Mucosa of rectum (tissue), 2 donors: ENCODE measurements at regions not wholly inside any gene's neighbourhood (a gene's known extent, or its start where the extent isn't known, plus 50 kb on each side); places are given as distances from the start of the nearest gene placed in this dataset.

Experiments used
- H3K27ac ChIP-seq, 2 donors: one replicate each; pipeline ENCODE4 v1.7.0; 2013; ENCODE audit warnings: inconsistent platforms in 2 of 2, low read depth in 2 of 2, low read length in 2 of 2
- H3K27me3 ChIP-seq, 2 donors: one replicate each; pipeline ENCODE4 v1.7.0; 2013; ENCODE audit warnings: low read length in 2 of 2; ENCODE audit not compliant: control insufficient read depth in 2 of 2, insufficient read depth in 2 of 2
- H3K36me3 ChIP-seq, 2 donors: one replicate each; pipeline ENCODE4 v1.7.0; 2013; ENCODE audit warnings: low read length in 2 of 2; ENCODE audit not compliant: control insufficient read depth in 2 of 2, insufficient read depth in 2 of 2
- H3K4me1 ChIP-seq, 2 donors: one replicate each; pipeline ENCODE4 v1.7.0; 2013; ENCODE audit warnings: low read length in 2 of 2, mild to moderate bottlenecking in 1 of 2; ENCODE audit not compliant: control insufficient read depth in 2 of 2, insufficient read depth in 2 of 2
- H3K4me3 ChIP-seq, 2 donors: one replicate each; pipeline ENCODE4 v1.7.0; 2013; ENCODE audit warnings: low read length in 2 of 2
- H3K9ac ChIP-seq, 2 donors: one replicate each; pipeline ENCODE4 v1.7.0; 2013; ENCODE audit warnings: low read length in 2 of 2, low read depth in 1 of 2, mild to moderate bottlenecking in 1 of 2
- H3K9me3 ChIP-seq, 2 donors: one replicate each; pipeline ENCODE4 v1.7.0; 2013; ENCODE audit warnings: low read length in 2 of 2; ENCODE audit not compliant: control insufficient read depth in 2 of 2
- donor health status: healthy.
- donor health status: Normal muscosa, but diverticular disease.

- Histone ChIP-seq H3K9me3 (no peaks in the 10 kb centered on the region), H3K36me3 (no peaks in the 10 kb centered on the region), H3K4me1 (no peaks in the 10 kb centered on the region), H3K9ac (no peak overlapping the region), H3K4me3 (no peak overlapping the region), H3K27me3 (no peaks in the 10 kb centered on the region), H3K27ac (no peak overlapping the region)
Observed at GRCh38 chr10:107264742-107265141, 100.2 kb upstream of the SORCS1 start.

GRCh38 chr10:107244122-107244521 is 79.6 kb upstream of the SORCS1 start:
- H3K27me3 ChIP-seq = no peaks in the 10 kb centered on the region
- H3K27ac ChIP-seq = no peak overlapping the region
- no peaks in the 10 kb centered on the region for H3K4me1 ChIP-seq
- no peaks in the 10 kb centered on the region for H3K9me3 ChIP-seq
- H3K4me3 ChIP-seq = no peak overlapping the region
- no peak overlapping the region for H3K9ac ChIP-seq
- no peaks in the 10 kb centered on the region for H3K36me3 ChIP-seq

- Histone ChIP-seq H3K4me1 (no peaks in the 10 kb centered on the region), H3K36me3 (no peaks in the 10 kb centered on the region), H3K27me3 (no peaks in the 10 kb centered on the region), H3K4me3 (no peak overlapping the region), H3K9ac (no peak overlapping the region), H3K27ac (no peak overlapping the region), H3K9me3 (no peaks in the 10 kb centered on the region)
Observed at GRCh38 chr10:107238275-107238674, 73.8 kb upstream of the SORCS1 start.

DNA sequence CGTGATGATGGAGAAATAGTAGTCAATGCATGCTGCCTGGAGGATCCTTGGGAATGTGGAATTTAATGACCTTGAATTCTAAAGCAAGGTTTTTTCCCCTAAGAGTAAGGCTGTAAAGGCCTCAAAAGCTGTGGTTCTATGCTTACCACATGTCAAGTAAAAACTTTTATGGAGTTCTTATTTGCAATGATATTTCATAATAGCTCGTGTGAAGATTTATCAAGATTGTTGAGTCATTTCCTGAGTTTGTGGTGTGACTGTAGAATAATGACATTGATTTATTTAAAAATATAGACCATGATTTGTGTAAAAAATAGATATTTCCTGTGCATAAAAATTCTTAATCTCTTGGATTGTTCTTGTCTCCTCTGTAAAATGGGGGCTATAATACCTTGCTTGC is 67.5 kb upstream of the SORCS1 start:
- no peaks in the 10 kb centered on the region for H3K36me3 ChIP-seq
- H3K9me3 ChIP-seq = no peaks in the 10 kb centered on the region
- H3K27ac ChIP-seq = no peak overlapping the region
- H3K9ac ChIP-seq = no peak overlapping the region
- no peaks in the 10 kb centered on the region for H3K27me3 ChIP-seq
- no peak overlapping the region for H3K4me3 ChIP-seq
- H3K4me1 ChIP-seq = no peaks in the 10 kb centered on the region

- Histone ChIP-seq H3K27me3 (no peaks in the 10 kb centered on the region), H3K4me3 (no peak overlapping the region), H3K36me3 (no peaks in the 10 kb centered on the region), H3K9ac (no peak overlapping the region), H3K4me1 (no peaks in the 10 kb centered on the region), H3K27ac (no peak overlapping the region), H3K9me3 (no peaks in the 10 kb centered on the region)
Observed at GRCh38 chr10:107230887-107231286, 66.4 kb upstream of the SORCS1 start.

GRCh38 chr10:107215681-107216080 is 51.2 kb upstream of the SORCS1 start:
- H3K27me3 ChIP-seq = no peaks in the 10 kb centered on the region
- no peaks in the 10 kb centered on the region for H3K4me1 ChIP-seq
- no peak overlapping the region for H3K27ac ChIP-seq
- H3K36me3 ChIP-seq = no peaks in the 10 kb centered on the region
- no peak overlapping the region for H3K4me3 ChIP-seq
- no peak overlapping the region for H3K9ac ChIP-seq
- no peaks in the 10 kb centered on the region for H3K9me3 ChIP-seq
